HepG2 (cell line): ENCODE measurements at regions not wholly inside any gene's neighbourhood (a gene's known extent, or its start where the extent isn't known, plus 50 kb on each side); places are given as distances from the start of the nearest gene placed in this dataset.

Experiments used
- ATAC-seq: fragments of 200-7000 bp; cut with Tn5 transposase; 3 replicates; pipeline ENCODE4 v1.9.1; 2020; ENCODE audit warnings: mild to moderate bottlenecking, moderate library complexity
- BruUV-seq: library from RNA; stranded (reverse); fragments of 400-500 nt; replicated peaks from 2 replicates; lab custom pipeline; 2021; lab: Mats Ljungman, UMichigan
- CTCF ChIA-PET: fragments of 300-600 bp; formaldehyde crosslinking; extraction: SDS; loops from one replicate; lab custom pipeline; 2021; ENCODE audit warnings: low total read pairs, inconsistent platforms, low intra/inter-chr PET ratio; lab: Yijun Ruan, JAX
- POLR2A ChIA-PET: fragments of 350-600 bp; sonication (Branson Sonifier 250); formaldehyde crosslinking; loops from one replicate; lab custom pipeline; 2020; ENCODE audit warnings: antibody characterized with exemption, inconsistent platforms; lab: Yijun Ruan, JAX
- DNase-seq: peaks from one replicate; pipeline ENCODE4 v3.0.0-alpha.2; 2015; ENCODE audit warnings: low spot score
- FAIRE-seq: peaks from 3 replicates; lab custom pipeline; 2011; peaks lifted over from hg19 to GRCh38; lab: Jason Lieb, UNC
- H2AFZ ChIP-seq: one replicate; pipeline ENCODE4 v1.6.1; 2011; ENCODE audit warnings: low read length, inconsistent platforms
- H3K27ac ChIP-seq: fragments of 300-600 bp; 3 replicates; pipeline ENCODE4 v1.8.0; 2011; ENCODE audit warnings: mixed run types, mild to moderate bottlenecking, mixed read lengths, low read length, inconsistent platforms; ENCODE audit not compliant: insufficient read depth; ENCODE audit errors: extremely low read length
- H3K27me3 ChIP-seq, 2 experiments: fragments of 200-600 bp in 1 of 2; 2 replicates in 1 of 2; 3 replicates in 1 of 2; pipeline versions ENCODE4 v1.6.0 to v1.8.0; 2011; ENCODE audit warnings: low read length in 2 of 2, mild to moderate bottlenecking in 2 of 2, moderate library complexity in 2 of 2, inconsistent platforms in 1 of 2; ENCODE audit not compliant: insufficient read depth in 2 of 2, control insufficient read depth in 1 of 2
- H3K36me3 ChIP-seq, 2 experiments: fragments of 200-600 bp in 1 of 2; replicated peaks in 1 of 2; 2 replicates in 1 of 2; 3 replicates in 1 of 2; pipeline versions ENCODE4 v1.5.1 to v1.8.0; 2011; ENCODE audit warnings: low read length in 2 of 2, inconsistent platforms in 1 of 2; ENCODE audit not compliant: insufficient read depth in 2 of 2, control insufficient read depth in 1 of 2
- H3K4me1 ChIP-seq: 2 replicates; pipeline ENCODE4 v1.5.1; 2012; ENCODE audit warnings: low read length, inconsistent platforms; ENCODE audit not compliant: insufficient read depth
- H3K4me2 ChIP-seq: 2 replicates; pipeline ENCODE4 v1.6.0; 2011; ENCODE audit warnings: low read depth, low read length, inconsistent platforms
- H3K4me3 ChIP-seq, 3 experiments: fragments of 200-600 bp in 1 of 3; sonication (generic), shearing (Covaris generic) in 1 of 3; replicated peaks in 1 of 3; 2 replicates each; pipeline ENCODE4 v1.5.1; 2011 to 2016; ENCODE audit warnings: low read length in 3 of 3, inconsistent platforms in 2 of 3, low read depth in 2 of 3, mild to moderate bottlenecking in 2 of 3, control low read depth in 1 of 3, mixed read lengths in 1 of 3; ENCODE audit not compliant: insufficient read depth in 1 of 3
- H3K79me2 ChIP-seq: one replicate; pipeline ENCODE4 v1.6.1; 2011; ENCODE audit warnings: low read length, inconsistent platforms; ENCODE audit not compliant: insufficient read depth
- H3K9ac ChIP-seq: 2 replicates; pipeline ENCODE4 v1.6.0; 2011; ENCODE audit warnings: mild to moderate bottlenecking, low read depth, low read length, inconsistent platforms; ENCODE audit not compliant: insufficient read depth
- H3K9me3 ChIP-seq: 2 replicates; pipeline ENCODE4 v1.5.1; 2012; ENCODE audit warnings: mild to moderate bottlenecking, low read length
- H4K20me1 ChIP-seq: 2 replicates; pipeline ENCODE4 v1.6.0; 2011; ENCODE audit warnings: inconsistent platforms, mild to moderate bottlenecking, low read length, moderate library complexity; ENCODE audit not compliant: insufficient read depth
- E2F2 ChIP-seq: sonication (generic); formaldehyde crosslinking; IDR thresholded peaks from 2 replicates; pipeline ENCODE4 v1.4.0; 2020; ENCODE audit warnings: missing genetic modification reagents, borderline replicate concordance
- PRDM15 ChIP-seq: sonication (generic); formaldehyde crosslinking; IDR thresholded peaks from 2 replicates; pipeline ENCODE4 v1.4.0; 2020; ENCODE audit warnings: missing genetic modification reagents
- ZNF766 ChIP-seq: sonication (generic); formaldehyde crosslinking; IDR thresholded peaks from 2 replicates; pipeline ENCODE4 v1.5.0; 2020; ENCODE audit warnings: missing genetic modification reagents, borderline replicate concordance
- WGBS: methylation state at CpG from one replicate; pipeline ENCODE4 v1.1.6; 2017; ENCODE audit warnings: low lambda C conversion rate; 5-methylcytosine and 5-hydroxymethylcytosine counted together
- in situ Hi-C: cut with HindIII; loops from 2 replicates; pipeline ENCODE4 v1.10.0; 2017; ENCODE audit warnings: low pct_unique_long_range_greater_than_20kb; ENCODE audit not compliant: extremely low pct_ligation_motif_present
- intact Hi-C: fragments of 100-400 bp; cut with micrococcal nuclease; formaldehyde crosslinking; loops from one replicate; pipeline ENCODE4 v1.10.0; 2022; ENCODE audit not compliant: unreplicated experiment

- H3K27me3 ChIP-seq, result no peaks in the 10 kb centered on the region
- FAIRE-seq, result no peak
- no peaks in the 10 kb centered on the region for H3K79me2 ChIP-seq
- DNase-seq, result no peak
- H4K20me1 ChIP-seq, result no peaks in the 10 kb centered on the region
- H2AFZ ChIP-seq, result no peak overlapping the region
- no peak overlapping the region for H3K9ac ChIP-seq
- peak; percentile 73; the same call in 1 of the 2 replicates for TF ChIP-seq ZNF766 (CRISPR knock-in tag)
- TF ChIP-seq PRDM15 (CRISPR knock-in tag), result no peak
- TF ChIP-seq E2F2 (CRISPR knock-in tag), result no peak
- no peak overlapping the region for H3K4me2 ChIP-seq
- CTCF ChIA-PET, result no interaction called here
- no peak overlapping the region for H3K4me3 ChIP-seq
- no peaks in the 10 kb centered on the region for H3K9me3 ChIP-seq
- in situ Hi-C loops, result no loop called here
- no peak for ATAC-seq
- H3K27ac ChIP-seq, result no peak overlapping the region
- BruUV-seq, result no TSS peak
- WGBS, result 86% methylated on average over 3 of the region's 5 CpGs
- POLR2A ChIA-PET, result no interaction called here
- intact Hi-C loops, result no loop called here
- no peaks in the 10 kb centered on the region for H3K36me3 ChIP-seq
- H3K4me1 ChIP-seq, result peaks cover 50% of the 10 kb centered on the region
Measured at GRCh38 chr21:39025198-39025597, 158.1 kb downstream of the PSMG1 start.
